ENCODE measurements at regions not wholly inside any gene's neighbourhood (a gene's known extent, or its start where the extent isn't known, plus 50 kb on each side); places are given as distances from the start of the nearest gene placed in this dataset.

- TF ChIP-seq CEBPZ (IDR thresholded peaks at IDR 0.05; ENCODE audit: borderline replicate concordance, low read depth, low read length): no peak
- no peak for TF ChIP-seq MXD1 (CRISPR knock-in tag; IDR thresholded peaks at IDR 0.05; ENCODE audit: borderline replicate concordance, poor library complexity, severe bottlenecking)
- peak; percentile 64; the same call in 1 of the 2 replicates for TF ChIP-seq STAG1 (CRISPR knock-in tag; IDR thresholded peaks at IDR 0.05; ENCODE audit: borderline replicate concordance)
- 0 out of 2 replicates have a peak, but pooled peaks have one; percentile 33 for TF ChIP-seq CTBP1 (IDR thresholded peaks at IDR 0.05; ENCODE audit: borderline replicate concordance)
- no peak for TF ChIP-seq IFI16 (CRISPR knock-in tag; IDR thresholded peaks at IDR 0.05)
- TF ChIP-seq MEIS2 (IDR thresholded peaks at IDR 0.05; ENCODE audit: partially characterized antibody): no peak
- TF ChIP-seq SNIP1 (IDR thresholded peaks at IDR 0.05; ENCODE audit: low read depth): no peak
- peak; percentile 68 to 84 for TF ChIP-seq RAD21 (CRISPR knock-in tag; conservative IDR thresholded peaks at IDR 0.05 in 1 of 2, IDR thresholded peaks at IDR 0.05 in 1 of 2)
- TF ChIP-seq ZNF740 (CRISPR knock-in tag; IDR thresholded peaks at IDR 0.05): no peak
- TF ChIP-seq ZNF740 (tag; IDR thresholded peaks at IDR 0.05): no peak
- TF ChIP-seq ATF7 (IDR thresholded peaks at IDR 0.05): no peak
- no peak for TF ChIP-seq ZFPM2 (CRISPR knock-in tag; IDR thresholded peaks at IDR 0.05)
- TF ChIP-seq RFX7 (CRISPR knock-in tag; IDR thresholded peaks at IDR 0.05): no peak
- TF ChIP-seq HCFC1 (IDR thresholded peaks at IDR 0.05; ENCODE audit: low read depth, low read length): no peak
- TF ChIP-seq YY1 (IDR thresholded peaks at IDR 0.05; ENCODE audit: borderline replicate concordance in 1 of 3, control insufficient read depth in 1 of 3, extremely low read depth in 1 of 3, insufficient read depth in 3 of 3, insufficient read length in 1 of 3, insufficient replicate concordance in 2 of 3, low read depth in 1 of 3, low read length in 2 of 3): no peak
- TF ChIP-seq ZNF79 (CRISPR knock-in tag; IDR thresholded peaks at IDR 0.05; ENCODE audit: low read depth): no peak
- no peak for TF ChIP-seq CREB3L1 (IDR thresholded peaks at IDR 0.05; ENCODE audit: borderline replicate concordance, low read depth)
- TF ChIP-seq NRF1 (conservative IDR thresholded peaks at IDR 0.05 in 1 of 2, IDR thresholded peaks at IDR 0.05 in 1 of 2): no peak
- no peak for TF ChIP-seq HMG20B (CRISPR knock-in tag; IDR thresholded peaks at IDR 0.05)
- no peak for TF ChIP-seq PCBP2 (IDR thresholded peaks at IDR 0.05; ENCODE audit: low read depth, low read length, poor library complexity, severe bottlenecking)
Measured at GRCh38 chr11:70755410-70756158, 357.3 kb downstream of the CTTN start (continued).

Data from K562 (cell line).